Smooth muscle cell (in vitro differentiated cells): ENCODE measurements at regions not wholly inside any gene's neighbourhood (a gene's known extent, or its start where the extent isn't known, plus 50 kb on each side); places are given as distances from the start of the nearest gene placed in this dataset.

Experiments used
- DNase-seq: peaks from one replicate; lab custom pipeline; 2025; ENCODE audit not compliant: unreplicated experiment; lab: John Stamatoyannopoulos, UW
- H2AFZ ChIP-seq: fragments of 200-600 bp; sonication (generic); 2 replicates; pipeline ENCODE4 v1.6.0; 2016; ENCODE audit warnings: antibody characterized with exemption, low read depth, mild to moderate bottlenecking
- H3F3A ChIP-seq: fragments of 200-600 bp; sonication (generic); 2 replicates; pipeline ENCODE4 v1.6.0; 2017; ENCODE audit warnings: antibody characterized with exemption, low read depth
- H3K27ac ChIP-seq: fragments of 200-600 bp; sonication (generic); 2 replicates; pipeline ENCODE4 v1.5.1; 2016; ENCODE audit warnings: low read depth, mild to moderate bottlenecking
- H3K27me3 ChIP-seq: fragments of 200-600 bp; sonication (generic); 2 replicates; pipeline ENCODE4 v1.6.1; 2016; ENCODE audit warnings: low read depth, mild to moderate bottlenecking
- H3K36me3 ChIP-seq: fragments of 200-600 bp; sonication (generic); 2 replicates; pipeline ENCODE4 v1.5.1; 2016; ENCODE audit warnings: low read depth
- H3K4me1 ChIP-seq: fragments of 200-600 bp; sonication (generic); 2 replicates; pipeline ENCODE4 v1.5.1; 2016; ENCODE audit warnings: low read depth
- H3K4me2 ChIP-seq: fragments of 200-600 bp; sonication (generic); 2 replicates; pipeline ENCODE4 v1.6.0; 2016; ENCODE audit warnings: mild to moderate bottlenecking
- H3K4me3 ChIP-seq: fragments of 200-600 bp; sonication (generic); 2 replicates; pipeline ENCODE4 v1.5.1; 2016; ENCODE audit warnings: mild to moderate bottlenecking
- H3K79me2 ChIP-seq: fragments of 200-600 bp; sonication (generic); 2 replicates; pipeline ENCODE4 v1.6.0; 2016; ENCODE audit warnings: low read depth, mild to moderate bottlenecking
- H3K9ac ChIP-seq: fragments of 200-600 bp; sonication (generic); 2 replicates; pipeline ENCODE4 v1.6.0; 2016; ENCODE audit warnings: low read depth
- H3K9me3 ChIP-seq: fragments of 200-600 bp; sonication (generic); replicated peaks from 2 replicates; pipeline ENCODE4 v1.5.1; 2016; ENCODE audit warnings: low read depth
- H4K20me1 ChIP-seq: fragments of 200-600 bp; sonication (generic); 2 replicates; pipeline ENCODE4 v1.6.0; 2016; ENCODE audit warnings: low read depth
- WGBS: methylation state at CpG from one replicate; pipeline ENCODE4 v1.1.7; 2016; ENCODE audit warnings: low lambda C conversion rate; 5-methylcytosine and 5-hydroxymethylcytosine counted together
- TF ChIP-seq, protein P1 (sequence below): fragments of 200-600 bp; sonication (generic); IDR thresholded peaks from 2 replicates; pipeline ENCODE4 v1.5.1; 2017; ENCODE audit warnings: borderline replicate concordance, mild to moderate bottlenecking, antibody characterized with exemption; ENCODE audit not compliant: insufficient read depth, poor library complexity, severe bottlenecking

DNA sequence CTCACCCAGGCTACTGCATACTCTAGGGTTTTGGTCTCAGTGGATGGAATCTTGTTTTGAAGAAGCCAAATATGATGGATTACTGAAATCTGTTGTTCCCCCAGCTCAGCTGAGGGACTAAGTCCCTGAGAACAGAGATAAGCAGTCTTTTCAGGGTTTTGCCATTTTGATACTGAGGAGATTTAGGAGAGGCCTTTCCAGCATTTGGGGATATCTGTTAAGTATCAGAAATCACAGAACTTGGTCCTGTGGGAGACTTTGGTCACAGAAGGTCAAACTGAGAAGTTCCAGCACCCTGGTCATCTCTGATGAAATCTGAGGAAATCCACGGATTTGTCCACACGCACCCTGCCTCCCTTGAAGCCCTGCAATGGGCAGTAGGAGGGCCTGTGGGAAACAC, 181.0 kb upstream of the GADL1 start:
- H3K9ac ChIP-seq: no peak overlapping the region
- H3K9me3 ChIP-seq: no peaks in the 10 kb centered on the region
- H3K4me2 ChIP-seq: no peak overlapping the region
- TF ChIP-seq, protein P1, sequence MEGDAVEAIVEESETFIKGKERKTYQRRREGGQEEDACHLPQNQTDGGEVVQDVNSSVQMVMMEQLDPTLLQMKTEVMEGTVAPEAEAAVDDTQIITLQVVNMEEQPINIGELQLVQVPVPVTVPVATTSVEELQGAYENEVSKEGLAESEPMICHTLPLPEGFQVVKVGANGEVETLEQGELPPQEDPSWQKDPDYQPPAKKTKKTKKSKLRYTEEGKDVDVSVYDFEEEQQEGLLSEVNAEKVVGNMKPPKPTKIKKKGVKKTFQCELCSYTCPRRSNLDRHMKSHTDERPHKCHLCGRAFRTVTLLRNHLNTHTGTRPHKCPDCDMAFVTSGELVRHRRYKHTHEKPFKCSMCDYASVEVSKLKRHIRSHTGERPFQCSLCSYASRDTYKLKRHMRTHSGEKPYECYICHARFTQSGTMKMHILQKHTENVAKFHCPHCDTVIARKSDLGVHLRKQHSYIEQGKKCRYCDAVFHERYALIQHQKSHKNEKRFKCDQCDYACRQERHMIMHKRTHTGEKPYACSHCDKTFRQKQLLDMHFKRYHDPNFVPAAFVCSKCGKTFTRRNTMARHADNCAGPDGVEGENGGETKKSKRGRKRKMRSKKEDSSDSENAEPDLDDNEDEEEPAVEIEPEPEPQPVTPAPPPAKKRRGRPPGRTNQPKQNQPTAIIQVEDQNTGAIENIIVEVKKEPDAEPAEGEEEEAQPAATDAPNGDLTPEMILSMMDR: no peak
- H3K79me2 ChIP-seq: no peaks in the 10 kb centered on the region
- H3F3A ChIP-seq: peaks cover 19% of the 10 kb centered on the region
- WGBS: 31% methylated on average over 2 of the region's 2 CpGs
- no peaks in the 10 kb centered on the region for H3K36me3 ChIP-seq
- H3K4me1 ChIP-seq: peaks cover 15% of the 10 kb centered on the region
- H3K27me3 ChIP-seq: no peaks in the 10 kb centered on the region
- H4K20me1 ChIP-seq: no peaks in the 10 kb centered on the region
- H3K4me3 ChIP-seq: no peak overlapping the region
- H2AFZ ChIP-seq: no peak overlapping the region
- no peak overlapping the region for H3K27ac ChIP-seq
- no peak for DNase-seq

DNA sequence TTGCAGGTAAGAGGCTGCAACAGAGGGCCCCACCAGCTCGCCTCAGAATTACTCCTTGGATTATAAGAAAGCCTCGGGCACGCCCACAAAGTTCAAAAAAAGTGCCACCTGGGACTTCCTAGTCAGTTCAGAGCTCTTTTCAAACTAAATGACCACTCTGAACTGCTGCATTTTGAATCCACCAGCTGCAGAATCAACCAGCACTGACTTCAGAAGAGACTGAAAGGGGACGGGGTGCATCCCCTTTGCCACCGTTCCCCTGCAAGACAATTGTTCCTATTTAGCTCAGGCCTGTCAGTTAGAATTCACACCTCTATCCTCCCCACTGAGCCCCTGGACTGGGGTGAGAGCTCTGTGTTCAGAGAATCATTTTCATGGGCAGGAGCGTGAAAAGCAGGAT, 181.4 kb upstream of the GADL1 start:
- no peaks in the 10 kb centered on the region for H3K9me3 ChIP-seq
- H3F3A ChIP-seq: peaks cover 19% of the 10 kb centered on the region
- no peaks in the 10 kb centered on the region for H4K20me1 ChIP-seq
- DNase-seq: no peak
- TF ChIP-seq, protein P1: no peak
- H3K4me3 ChIP-seq: no peak overlapping the region
- H2AFZ ChIP-seq: no peak overlapping the region
- no peaks in the 10 kb centered on the region for H3K79me2 ChIP-seq
- 74% methylated on average over 6 of the region's 6 CpGs for WGBS
- no peak overlapping the region for H3K9ac ChIP-seq
- H3K4me2 ChIP-seq: peak overlapping the region; percentile 56
- H3K4me1 ChIP-seq: peaks cover 15% of the 10 kb centered on the region
- peak overlapping the region; percentile 95 for H3K27ac ChIP-seq
- H3K36me3 ChIP-seq: no peaks in the 10 kb centered on the region
- no peaks in the 10 kb centered on the region for H3K27me3 ChIP-seq

DNA sequence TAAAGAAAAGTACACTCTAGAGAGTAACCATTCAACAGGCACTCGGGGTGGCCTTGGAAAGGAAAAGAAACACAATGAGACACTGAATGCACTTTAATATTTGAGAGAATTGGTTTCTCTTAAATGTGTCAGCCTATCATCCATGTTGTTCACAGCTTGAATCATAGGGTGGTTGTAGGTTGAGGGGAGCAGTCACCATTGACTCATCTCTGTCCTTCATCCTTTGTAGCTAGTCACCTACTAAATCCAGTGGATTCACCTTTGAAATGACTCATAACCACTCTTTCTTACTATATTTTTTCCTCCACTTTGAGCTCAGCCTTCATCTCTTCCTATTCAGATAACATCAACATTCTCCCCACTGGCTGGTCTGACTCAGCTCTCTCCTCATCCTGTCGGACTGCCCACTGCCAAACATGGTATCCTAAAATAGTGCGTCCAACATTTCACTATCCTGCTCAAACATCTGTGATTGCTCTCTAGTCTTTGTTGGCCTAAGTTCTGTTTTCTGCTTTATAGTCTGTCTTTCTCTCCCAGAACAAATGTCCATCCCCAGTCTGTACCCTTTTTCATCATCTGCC, 182.7 kb upstream of the GADL1 start:
- Histone ChIP-seq H3F3A (peaks cover 19% of the 10 kb centered on the region), H3K27me3 (no peaks in the 10 kb centered on the region), H3K4me2 (peak overlapping the region; percentile 56), H2AFZ (peak overlapping the region; percentile 41), H3K9ac (peak overlapping the region; percentile 37), H3K36me3 (no peaks in the 10 kb centered on the region), H3K9me3 (no peaks in the 10 kb centered on the region), H3K79me2 (no peaks in the 10 kb centered on the region), H3K4me1 (peaks cover 15% of the 10 kb centered on the region), H3K4me3 (no peak overlapping the region), H4K20me1 (no peaks in the 10 kb centered on the region), H3K27ac (peak overlapping the region; percentile 95)
- WGBS: 13% methylated on average over 3 of the region's 3 CpGs
- TF ChIP-seq, protein P1: no peak
- no peak for DNase-seq

DNA sequence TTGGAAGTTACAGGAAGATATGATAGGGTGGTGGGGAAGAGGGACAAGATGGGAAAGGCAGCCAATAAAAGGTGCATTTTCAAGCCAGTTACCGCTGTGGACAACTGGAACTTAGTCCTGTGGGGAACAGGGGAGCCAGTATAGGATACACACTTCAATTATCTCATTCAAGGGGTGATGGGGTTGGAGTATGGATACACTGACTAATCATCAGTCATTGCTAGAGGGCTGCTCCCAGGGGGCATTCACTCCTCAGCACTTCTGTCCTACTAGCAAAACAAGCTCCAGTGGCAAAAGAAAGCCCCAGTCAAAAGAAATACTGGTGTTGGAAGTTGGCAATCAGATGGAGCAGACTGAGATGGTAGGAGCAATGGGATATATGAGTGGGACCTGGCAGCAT, 183.4 kb upstream of the GADL1 start:
- Histone ChIP-seq H3K4me2 (no peak overlapping the region), H3K79me2 (no peaks in the 10 kb centered on the region), H3K9ac (no peak overlapping the region), H3K36me3 (no peaks in the 10 kb centered on the region), H3K9me3 (no peaks in the 10 kb centered on the region), H3K4me1 (peaks cover 15% of the 10 kb centered on the region), H3K27ac (peak overlapping the region; percentile 95), H3K4me3 (no peak overlapping the region), H4K20me1 (no peaks in the 10 kb centered on the region), H3K27me3 (no peaks in the 10 kb centered on the region), H3F3A (peaks cover 19% of the 10 kb centered on the region), H2AFZ (no peak overlapping the region)
- TF ChIP-seq, protein P1: no peak
- WGBS: 88% methylated on average over 1 of the region's 1 CpG
- DNase-seq: no peak
